Osteoblast (primary cell): ENCODE measurements at regions not wholly inside any gene's neighbourhood (a gene's known extent, or its start where the extent isn't known, plus 50 kb on each side); places are given as distances from the start of the nearest gene placed in this dataset.

ENCODE experiments used
- DNase-seq: peaks from one replicate; pipeline ENCODE4 v3.0.0; 2011; ENCODE audit warnings: low spot score, mixed read lengths; ENCODE audit not compliant: insufficient read length; ENCODE audit errors: missing footprints
- H2AFZ ChIP-seq: 2 replicates; pipeline ENCODE4 v1.6.0; 2011; ENCODE audit warnings: mild to moderate bottlenecking, low read length
- H3K27ac ChIP-seq: 2 replicates; pipeline ENCODE4 v1.5.1; 2011; ENCODE audit warnings: mild to moderate bottlenecking, low read depth, low read length, moderate library complexity
- H3K27me3 ChIP-seq: 2 replicates; pipeline ENCODE4 v1.6.0; 2012; ENCODE audit warnings: mild to moderate bottlenecking, control low read depth, inconsistent platforms, low read length, moderate library complexity; ENCODE audit not compliant: insufficient read depth
- H3K36me3 ChIP-seq: 2 replicates; pipeline ENCODE4 v1.5.1; 2011; ENCODE audit warnings: mild to moderate bottlenecking, low read length, control low read depth, moderate library complexity; ENCODE audit not compliant: insufficient read depth
- H3K4me1 ChIP-seq: 2 replicates; pipeline ENCODE4 v1.5.1; 2011; ENCODE audit warnings: mild to moderate bottlenecking, low read length, control low read depth, moderate library complexity; ENCODE audit not compliant: insufficient read depth
- H3K4me2 ChIP-seq: 2 replicates; pipeline ENCODE4 v1.6.0; 2011; ENCODE audit warnings: mild to moderate bottlenecking, low read length; ENCODE audit not compliant: insufficient read depth
- H3K4me3 ChIP-seq: fragments of 200-600 bp; sonication (generic); 3 replicates; pipeline ENCODE4 v1.5.1; 2012; ENCODE audit warnings: mild to moderate bottlenecking, low read length, inconsistent platforms; ENCODE audit not compliant: insufficient read depth
- H3K79me2 ChIP-seq: 2 replicates; pipeline ENCODE4 v1.6.0; 2012; ENCODE audit warnings: mild to moderate bottlenecking, low read length, control low read depth, inconsistent platforms; ENCODE audit not compliant: insufficient read depth
- H3K9me3 ChIP-seq: 2 replicates; pipeline ENCODE4 v1.5.1; 2011; ENCODE audit warnings: low read depth, low read length, control low read depth
- H4K20me1 ChIP-seq: 2 replicates; pipeline ENCODE4 v1.6.0; 2012; ENCODE audit warnings: mild to moderate bottlenecking, low read length, control low read depth; ENCODE audit not compliant: insufficient read depth
- TF ChIP-seq, protein P1 (sequence below): IDR thresholded peaks from 2 replicates; pipeline ENCODE4 v1.5.1; 2011; ENCODE audit warnings: mild to moderate bottlenecking, low read depth, low read length, moderate library complexity; ENCODE audit errors: extremely low read depth

GRCh38 chr12:66984077-66984476, 285.1 kb upstream of the CAND1 start:
- no peak overlapping the region for H2AFZ ChIP-seq
- no peaks in the 10 kb centered on the region for H4K20me1 ChIP-seq
- TF ChIP-seq, protein P1, sequence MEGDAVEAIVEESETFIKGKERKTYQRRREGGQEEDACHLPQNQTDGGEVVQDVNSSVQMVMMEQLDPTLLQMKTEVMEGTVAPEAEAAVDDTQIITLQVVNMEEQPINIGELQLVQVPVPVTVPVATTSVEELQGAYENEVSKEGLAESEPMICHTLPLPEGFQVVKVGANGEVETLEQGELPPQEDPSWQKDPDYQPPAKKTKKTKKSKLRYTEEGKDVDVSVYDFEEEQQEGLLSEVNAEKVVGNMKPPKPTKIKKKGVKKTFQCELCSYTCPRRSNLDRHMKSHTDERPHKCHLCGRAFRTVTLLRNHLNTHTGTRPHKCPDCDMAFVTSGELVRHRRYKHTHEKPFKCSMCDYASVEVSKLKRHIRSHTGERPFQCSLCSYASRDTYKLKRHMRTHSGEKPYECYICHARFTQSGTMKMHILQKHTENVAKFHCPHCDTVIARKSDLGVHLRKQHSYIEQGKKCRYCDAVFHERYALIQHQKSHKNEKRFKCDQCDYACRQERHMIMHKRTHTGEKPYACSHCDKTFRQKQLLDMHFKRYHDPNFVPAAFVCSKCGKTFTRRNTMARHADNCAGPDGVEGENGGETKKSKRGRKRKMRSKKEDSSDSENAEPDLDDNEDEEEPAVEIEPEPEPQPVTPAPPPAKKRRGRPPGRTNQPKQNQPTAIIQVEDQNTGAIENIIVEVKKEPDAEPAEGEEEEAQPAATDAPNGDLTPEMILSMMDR, result no peak
- no peaks in the 10 kb centered on the region for H3K79me2 ChIP-seq
- H3K27ac ChIP-seq, result no peak overlapping the region
- no peaks in the 10 kb centered on the region for H3K27me3 ChIP-seq
- H3K36me3 ChIP-seq, result no peaks in the 10 kb centered on the region
- no peak for DNase-seq
- H3K9me3 ChIP-seq, result no peaks in the 10 kb centered on the region
- no peak overlapping the region for H3K4me2 ChIP-seq
- H3K4me3 ChIP-seq, result no peak overlapping the region
- no peaks in the 10 kb centered on the region for H3K4me1 ChIP-seq

DNA sequence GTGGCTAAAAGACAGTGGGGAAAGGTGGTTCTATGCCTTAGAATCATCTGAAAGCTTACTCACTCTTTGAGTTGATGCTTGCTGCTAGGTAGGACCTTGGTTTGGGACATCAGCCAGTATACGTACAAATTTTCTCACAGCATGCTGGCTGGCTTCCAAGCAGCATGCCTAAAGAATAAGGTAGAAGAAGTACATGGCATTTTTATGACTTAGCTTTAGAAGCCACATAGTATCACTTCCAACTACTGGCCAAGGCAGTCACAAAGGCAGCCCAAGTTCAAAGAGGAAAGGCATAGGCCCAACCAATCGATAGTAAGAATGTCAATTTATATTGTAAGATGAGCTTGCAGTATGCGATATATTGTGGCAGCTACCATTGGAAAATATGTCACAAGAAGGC, 284.2 kb upstream of the CAND1 start:
- Histone ChIP-seq H3K79me2 (no peaks in the 10 kb centered on the region), H3K27ac (no peak overlapping the region), H3K4me1 (no peaks in the 10 kb centered on the region), H4K20me1 (no peaks in the 10 kb centered on the region), H3K4me3 (no peak overlapping the region), H3K27me3 (no peaks in the 10 kb centered on the region), H3K4me2 (no peak overlapping the region), H3K9me3 (no peaks in the 10 kb centered on the region), H3K36me3 (no peaks in the 10 kb centered on the region), H2AFZ (no peak overlapping the region)
- TF ChIP-seq, protein P1, result no peak
- DNase-seq, result no peak

DNA sequence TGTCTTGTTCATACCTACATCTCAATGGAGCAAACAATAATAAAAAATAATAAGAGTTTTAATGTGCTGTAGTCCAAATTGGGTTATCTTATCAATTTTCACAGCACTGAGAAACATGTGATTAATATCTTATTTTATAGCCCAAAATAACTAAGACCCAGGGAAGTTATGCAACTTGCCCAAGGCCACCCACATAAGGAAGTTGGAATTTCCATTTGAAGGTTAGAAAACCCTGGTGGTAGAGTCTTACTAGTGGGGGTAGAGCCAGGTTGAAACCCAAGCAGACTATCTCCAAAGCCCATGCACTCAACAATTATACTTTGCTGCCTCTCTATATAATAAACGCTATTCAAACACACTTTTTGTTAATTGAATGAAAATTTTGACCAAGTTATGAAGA, 270.0 kb upstream of the CAND1 start:
- H3K4me3 ChIP-seq, result no peak overlapping the region
- H2AFZ ChIP-seq, result no peak overlapping the region
- no peak overlapping the region for H3K27ac ChIP-seq
- DNase-seq, result no peak
- no peaks in the 10 kb centered on the region for H3K79me2 ChIP-seq
- H3K9me3 ChIP-seq, result no peaks in the 10 kb centered on the region
- H3K4me2 ChIP-seq, result no peak overlapping the region
- H3K27me3 ChIP-seq, result no peaks in the 10 kb centered on the region
- H3K4me1 ChIP-seq, result no peaks in the 10 kb centered on the region
- H4K20me1 ChIP-seq, result no peaks in the 10 kb centered on the region
- H3K36me3 ChIP-seq, result no peaks in the 10 kb centered on the region
- TF ChIP-seq, protein P1, result no peak

GRCh38 chr12:67001251-67001650, 267.9 kb upstream of the CAND1 start:
- no peak for DNase-seq
- Histone ChIP-seq H3K27me3 (no peaks in the 10 kb centered on the region), H3K4me3 (no peak overlapping the region), H4K20me1 (no peaks in the 10 kb centered on the region), H3K36me3 (no peaks in the 10 kb centered on the region), H3K79me2 (no peaks in the 10 kb centered on the region), H3K27ac (no peak overlapping the region), H3K9me3 (no peaks in the 10 kb centered on the region), H2AFZ (no peak overlapping the region), H3K4me2 (no peak overlapping the region), H3K4me1 (no peaks in the 10 kb centered on the region)
- TF ChIP-seq, protein P1, result no peak
